ENCODE measurements at regions not wholly inside any gene's neighbourhood (a gene's known extent, or its start where the extent isn't known, plus 50 kb on each side); places are given as distances from the start of the nearest gene placed in this dataset.
A peak's percentile ranks its signal among the peaks of the same experiment; 100 is the strongest.
"Not testable (repeated sequence)": the region's sequence is repeated elsewhere in the genome, so short reads cannot be mapped to it uniquely, and the experiment has no call there.

DNA sequence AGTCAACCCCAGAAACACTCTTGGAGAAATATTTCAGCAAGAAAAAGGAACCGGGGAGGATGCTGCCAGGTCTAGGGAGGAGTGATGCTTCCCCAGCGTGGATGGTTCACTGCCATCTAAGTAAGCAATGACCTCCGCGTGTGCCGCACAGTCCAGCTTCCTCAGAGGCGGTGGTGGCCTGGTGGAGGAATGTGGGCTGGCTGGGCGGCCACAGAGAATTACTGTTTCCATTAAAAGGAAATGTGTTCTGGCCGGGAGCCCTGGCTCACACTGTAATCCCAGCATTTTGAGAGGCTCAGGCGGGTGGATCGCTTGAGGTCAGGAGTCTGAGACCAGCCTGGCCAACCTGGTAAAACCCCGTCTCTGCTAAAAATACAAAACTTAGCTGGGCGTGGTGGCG, 356.7 kb downstream of the GOLGA6L6 start:
- DNase-seq; H3K4me1 ChIP-seq (ENCODE audit: control insufficient read depth in 1 of 2, insufficient read depth in 2 of 2, low read length in 2 of 2); H3K27me3 ChIP-seq (ENCODE audit: control insufficient read depth in 1 of 2, insufficient read depth in 2 of 2, low read length in 1 of 2); H3K36me3 ChIP-seq (ENCODE audit: control insufficient read depth in 1 of 2, insufficient read depth in 2 of 2, low read length in 1 of 2); ATAC-seq (ENCODE audit: low FRiP score); H3K27ac ChIP-seq (ENCODE audit: low read depth in 1 of 2, low read length in 2 of 2); intact Hi-C loops (cut with DNase I); H3K9me3 ChIP-seq (ENCODE audit: control insufficient read depth, low read length); H3K4me3 ChIP-seq (ENCODE audit: low read length in 2 of 2): not testable (repeated sequence)
- 84 to 90% methylated on average over 6 to 7 of the region's 13 CpGs for WGBS, 2 donors

DNA sequence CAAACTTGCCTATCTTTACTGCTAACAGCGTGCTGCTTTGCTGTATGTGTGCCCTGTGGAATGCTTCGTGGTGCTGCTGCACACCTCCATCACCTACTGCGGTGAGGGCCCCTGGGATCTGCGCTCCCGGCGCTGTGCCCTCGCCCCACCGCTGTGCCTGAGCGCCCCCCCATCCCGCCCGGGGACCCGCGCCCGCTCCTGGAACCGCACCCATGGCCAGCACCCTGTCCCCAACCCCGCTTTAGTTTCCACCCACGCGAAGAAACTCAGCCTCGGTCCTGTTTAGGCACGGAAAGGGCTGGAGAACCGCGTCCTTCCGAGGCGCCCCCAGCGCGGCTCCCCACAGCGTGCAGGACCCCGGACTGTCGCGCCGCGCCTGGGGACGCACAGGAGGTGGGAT, 373.4 kb downstream of the GOLGA6L6 start:
- H3K4me1 ChIP-seq (ENCODE audit: control insufficient read depth in 1 of 2, insufficient read depth in 2 of 2, low read length in 2 of 2); H3K9me3 ChIP-seq (ENCODE audit: control insufficient read depth, low read length); H3K27ac ChIP-seq (ENCODE audit: low read depth in 1 of 2, low read length in 2 of 2); H3K4me3 ChIP-seq (ENCODE audit: low read length in 2 of 2); intact Hi-C loops (cut with DNase I); H3K36me3 ChIP-seq (ENCODE audit: control insufficient read depth in 1 of 2, insufficient read depth in 2 of 2, low read length in 1 of 2); H3K27me3 ChIP-seq (ENCODE audit: control insufficient read depth in 1 of 2, insufficient read depth in 2 of 2, low read length in 1 of 2); ATAC-seq (ENCODE audit: low FRiP score): not testable (repeated sequence)
- WGBS, 2 donors, result 56 to 64% methylated on average over 25 to 33 of the region's 33 CpGs
- DNase-seq, result peak in 1 of 2 donors; percentile 36

DNA sequence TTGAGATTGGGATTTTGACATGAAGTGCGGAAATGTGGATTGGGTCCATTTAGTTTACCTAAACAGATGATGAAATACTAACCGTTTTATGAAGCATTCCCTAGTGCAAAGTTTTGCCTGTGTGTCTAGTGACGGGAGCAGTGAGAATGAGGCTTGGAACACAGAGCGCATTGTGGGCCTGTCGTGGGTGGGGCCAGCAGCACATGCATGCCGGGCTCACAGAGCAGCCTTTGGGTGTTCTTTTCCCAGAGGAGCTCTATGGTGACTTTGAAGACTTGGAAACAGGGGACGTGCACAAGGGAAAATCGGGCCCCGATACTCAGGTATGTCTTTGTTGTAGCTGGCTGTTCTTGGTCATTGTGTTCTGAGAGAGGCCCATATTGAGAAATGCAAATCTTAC, 388.1 kb downstream of the GOLGA6L6 start:
- ATAC-seq (ENCODE audit: low FRiP score); H3K27me3 ChIP-seq (ENCODE audit: control insufficient read depth in 1 of 2, insufficient read depth in 2 of 2, low read length in 1 of 2); H3K4me1 ChIP-seq (ENCODE audit: control insufficient read depth in 1 of 2, insufficient read depth in 2 of 2, low read length in 2 of 2); H3K4me3 ChIP-seq (ENCODE audit: low read length in 2 of 2); H3K36me3 ChIP-seq (ENCODE audit: control insufficient read depth in 1 of 2, insufficient read depth in 2 of 2, low read length in 1 of 2); H3K27ac ChIP-seq (ENCODE audit: low read depth in 1 of 2, low read length in 2 of 2); intact Hi-C loops (cut with DNase I); H3K9me3 ChIP-seq (ENCODE audit: control insufficient read depth, low read length): not testable (repeated sequence)
- DNase-seq, result peak in 1 of 2 donors; percentile 13
- WGBS, 2 donors, result 82 to 83% methylated on average over 5 to 7 of the region's 9 CpGs

DNA sequence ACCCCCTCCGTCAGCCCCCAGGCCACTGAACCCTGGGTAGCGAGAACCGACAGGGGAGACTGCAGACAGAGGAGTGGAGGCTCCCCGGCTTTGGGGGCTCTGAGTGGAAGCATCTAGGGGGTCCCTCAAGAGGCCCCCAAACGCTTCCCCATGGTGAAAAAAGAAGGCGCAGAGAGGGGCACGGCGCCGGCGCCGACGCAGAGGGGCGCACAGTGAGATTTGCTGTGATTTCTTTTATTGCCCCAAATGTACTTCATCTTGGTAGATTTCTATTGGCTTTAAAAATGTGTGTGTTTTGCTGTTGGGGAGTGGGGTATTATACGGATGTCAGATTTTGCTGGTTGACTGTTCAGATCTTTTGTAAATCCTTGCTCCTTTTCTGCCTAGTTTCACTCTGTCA, 392.9 kb downstream of the GOLGA6L6 start:
- H3K27me3 ChIP-seq (ENCODE audit: control insufficient read depth in 1 of 2, insufficient read depth in 2 of 2, low read length in 1 of 2); H3K27ac ChIP-seq (ENCODE audit: low read depth in 1 of 2, low read length in 2 of 2); ATAC-seq (ENCODE audit: low FRiP score); H3K4me1 ChIP-seq (ENCODE audit: control insufficient read depth in 1 of 2, insufficient read depth in 2 of 2, low read length in 2 of 2); H3K9me3 ChIP-seq (ENCODE audit: control insufficient read depth, low read length); H3K36me3 ChIP-seq (ENCODE audit: control insufficient read depth in 1 of 2, insufficient read depth in 2 of 2, low read length in 1 of 2); intact Hi-C loops (cut with DNase I); H3K4me3 ChIP-seq (ENCODE audit: low read length in 2 of 2): not testable (repeated sequence)
- DNase-seq, result peak in 1 of 2 donors; percentile 33
- 88 to 91% methylated on average over 9 of the region's 14 CpGs for WGBS, 2 donors

DNA sequence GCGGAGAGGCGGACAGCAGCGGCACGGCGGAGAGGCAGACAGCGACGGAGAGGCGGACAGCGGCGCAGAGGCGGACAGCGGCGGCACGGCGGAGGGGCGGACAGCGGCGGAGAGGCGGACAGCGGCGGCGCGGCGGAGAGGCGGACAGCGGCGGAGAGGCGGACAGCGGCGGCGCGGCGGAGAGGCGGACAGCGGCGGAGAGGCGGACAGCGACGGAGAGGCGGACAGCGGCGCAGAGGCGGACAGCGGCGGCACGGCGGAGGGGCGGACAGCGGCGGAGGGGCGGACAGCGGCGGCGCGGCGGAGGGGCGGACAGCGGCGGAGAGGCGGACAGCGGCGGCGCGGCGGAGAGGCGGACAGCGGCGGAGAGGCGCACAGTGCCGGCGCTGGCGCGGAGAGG, 393.6 kb downstream of the GOLGA6L6 start:
- H3K4me1 ChIP-seq (ENCODE audit: control insufficient read depth in 1 of 2, insufficient read depth in 2 of 2, low read length in 2 of 2); ATAC-seq (ENCODE audit: low FRiP score); intact Hi-C loops (cut with DNase I); H3K4me3 ChIP-seq (ENCODE audit: low read length in 2 of 2); H3K27me3 ChIP-seq (ENCODE audit: control insufficient read depth in 1 of 2, insufficient read depth in 2 of 2, low read length in 1 of 2); H3K36me3 ChIP-seq (ENCODE audit: control insufficient read depth in 1 of 2, insufficient read depth in 2 of 2, low read length in 1 of 2); H3K9me3 ChIP-seq (ENCODE audit: control insufficient read depth, low read length); H3K27ac ChIP-seq (ENCODE audit: low read depth in 1 of 2, low read length in 2 of 2): not testable (repeated sequence)
- 77 to 84% methylated on average over 32 to 65 of the region's 73 CpGs for WGBS, 2 donors
- peak in 1 of 2 donors; percentile 36 for DNase-seq

DNA sequence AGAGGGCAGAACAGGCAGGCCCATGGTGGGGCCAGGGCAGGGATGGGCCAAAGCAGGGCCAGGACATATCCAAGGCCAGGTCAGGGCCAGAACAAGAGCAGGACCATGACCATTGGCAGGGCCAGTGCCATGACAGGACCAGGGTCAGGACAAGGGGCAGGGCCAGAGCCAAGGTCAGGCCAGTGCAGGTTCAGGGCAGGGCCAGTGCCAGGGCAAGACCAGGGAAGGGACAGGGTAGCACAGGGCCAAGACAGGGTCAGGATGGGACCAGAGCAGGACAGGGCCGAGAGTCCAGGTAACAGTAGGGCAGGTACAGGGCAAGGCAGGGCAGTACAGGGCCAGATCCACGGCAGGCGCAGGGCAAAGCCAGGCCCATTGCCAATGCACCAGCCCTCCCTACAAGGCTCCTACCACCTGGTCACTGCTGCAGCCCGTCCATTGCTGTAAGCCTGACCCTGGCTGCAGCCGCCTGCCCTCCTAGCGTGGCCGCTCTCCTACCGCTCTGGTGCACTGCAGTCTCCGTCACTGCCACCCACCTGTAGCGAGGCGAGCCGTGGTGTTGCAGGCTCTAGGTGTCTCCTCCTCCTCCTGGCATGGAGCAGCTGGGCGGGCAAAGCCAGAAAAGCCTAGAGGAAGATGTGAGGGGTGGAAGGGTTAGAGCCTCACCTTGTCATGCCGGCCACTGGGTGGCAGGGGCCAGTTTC, 397.1 kb downstream of the GOLGA6L6 start:
- intact Hi-C loops (cut with DNase I); H3K27me3 ChIP-seq (ENCODE audit: control insufficient read depth in 1 of 2, insufficient read depth in 2 of 2, low read length in 1 of 2); H3K4me1 ChIP-seq (ENCODE audit: control insufficient read depth in 1 of 2, insufficient read depth in 2 of 2, low read length in 2 of 2); ATAC-seq (ENCODE audit: low FRiP score); H3K36me3 ChIP-seq (ENCODE audit: control insufficient read depth in 1 of 2, insufficient read depth in 2 of 2, low read length in 1 of 2); H3K4me3 ChIP-seq (ENCODE audit: low read length in 2 of 2); H3K27ac ChIP-seq (ENCODE audit: low read depth in 1 of 2, low read length in 2 of 2); H3K9me3 ChIP-seq (ENCODE audit: control insufficient read depth, low read length): not testable (repeated sequence)
- 93 to 95% methylated on average over 8 to 11 of the region's 14 CpGs for WGBS, 2 donors
- peak in 1 of 2 donors; percentile 22 for DNase-seq

DNA sequence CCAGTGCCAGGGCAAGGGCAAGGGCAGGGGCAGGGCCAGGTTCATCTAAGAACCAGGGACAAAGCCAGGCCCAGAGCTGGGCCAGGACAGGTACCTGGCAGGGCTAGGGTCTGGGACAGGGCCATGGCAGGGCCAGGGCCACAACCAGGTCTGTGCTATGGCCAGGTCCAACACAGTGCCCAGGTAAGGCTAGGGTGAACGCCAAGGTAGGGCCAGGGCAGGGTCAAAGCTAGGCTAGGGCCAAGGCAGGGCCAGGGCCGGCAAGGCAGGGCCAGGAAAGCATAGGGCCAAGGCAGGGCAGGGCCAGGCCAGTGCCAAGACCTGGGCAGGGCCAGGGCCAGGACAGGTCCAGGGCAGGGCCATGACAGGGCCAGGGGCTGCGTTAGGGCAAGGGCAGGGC, 398.7 kb downstream of the GOLGA6L6 start:
- 59% methylated on average over 2 of the region's 3 CpGs; no CpG with 5 or more reads in 1 of the 2 donors for WGBS, 2 donors
- H3K27ac ChIP-seq (ENCODE audit: low read depth in 1 of 2, low read length in 2 of 2); H3K27me3 ChIP-seq (ENCODE audit: control insufficient read depth in 1 of 2, insufficient read depth in 2 of 2, low read length in 1 of 2); intact Hi-C loops (cut with DNase I); DNase-seq; H3K4me1 ChIP-seq (ENCODE audit: control insufficient read depth in 1 of 2, insufficient read depth in 2 of 2, low read length in 2 of 2); ATAC-seq (ENCODE audit: low FRiP score); H3K4me3 ChIP-seq (ENCODE audit: low read length in 2 of 2); H3K36me3 ChIP-seq (ENCODE audit: control insufficient read depth in 1 of 2, insufficient read depth in 2 of 2, low read length in 1 of 2); H3K9me3 ChIP-seq (ENCODE audit: control insufficient read depth, low read length): not testable (repeated sequence)

DNA sequence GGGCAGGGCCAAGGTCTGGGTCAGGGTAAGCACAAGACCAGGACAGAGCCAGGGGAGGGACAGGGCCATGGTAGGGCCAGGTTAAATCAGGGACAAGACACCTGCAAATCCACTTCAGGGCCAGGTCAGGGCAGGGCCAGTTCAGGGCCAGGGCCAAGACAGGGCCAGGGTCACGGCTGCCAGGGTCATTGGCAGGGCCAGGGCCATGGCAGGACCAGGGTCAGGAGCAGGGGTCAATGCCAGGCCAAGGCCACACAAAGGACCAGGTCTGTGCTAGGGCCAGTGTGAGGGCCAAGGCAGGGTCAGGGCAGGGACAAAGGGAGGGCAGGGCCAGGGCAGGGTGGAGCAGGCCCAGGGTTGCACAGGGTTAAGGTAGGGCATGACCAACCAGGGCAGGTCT, 399.2 kb downstream of the GOLGA6L6 start:
- ATAC-seq (ENCODE audit: low FRiP score); H3K4me3 ChIP-seq (ENCODE audit: low read length in 2 of 2); H3K9me3 ChIP-seq (ENCODE audit: control insufficient read depth, low read length); intact Hi-C loops (cut with DNase I); H3K36me3 ChIP-seq (ENCODE audit: control insufficient read depth in 1 of 2, insufficient read depth in 2 of 2, low read length in 1 of 2); H3K27me3 ChIP-seq (ENCODE audit: control insufficient read depth in 1 of 2, insufficient read depth in 2 of 2, low read length in 1 of 2); H3K27ac ChIP-seq (ENCODE audit: low read depth in 1 of 2, low read length in 2 of 2); H3K4me1 ChIP-seq (ENCODE audit: control insufficient read depth in 1 of 2, insufficient read depth in 2 of 2, low read length in 2 of 2): not testable (repeated sequence)
- peak; percentile 25 for DNase-seq
- WGBS, 2 donors, result 52 to 67% methylated on average over 1 of the region's 1 CpG

DNA sequence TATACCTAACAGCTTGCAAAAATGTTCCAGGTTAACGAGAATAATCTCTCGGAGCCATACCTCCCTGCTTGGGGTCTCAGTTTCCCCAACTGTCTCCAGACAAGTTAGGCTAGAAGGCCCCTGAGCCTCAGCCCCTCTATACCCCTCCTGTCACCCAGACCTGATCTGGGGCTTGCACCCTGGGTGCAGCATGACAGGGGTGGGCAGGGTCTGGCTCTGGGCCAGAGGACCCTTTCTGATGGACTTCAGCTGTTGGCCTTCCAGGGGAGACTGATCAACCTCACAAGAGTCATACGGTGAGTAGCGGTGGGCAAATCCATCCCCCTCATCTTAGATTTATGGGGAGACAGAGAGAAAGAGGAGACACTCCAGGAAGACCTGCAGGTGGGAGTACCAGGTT, 416.9 kb downstream of the GOLGA6L6 start:
- intact Hi-C loops (cut with DNase I); H3K4me3 ChIP-seq (ENCODE audit: low read length in 2 of 2); ATAC-seq (ENCODE audit: low FRiP score); H3K4me1 ChIP-seq (ENCODE audit: control insufficient read depth in 1 of 2, insufficient read depth in 2 of 2, low read length in 2 of 2); H3K9me3 ChIP-seq (ENCODE audit: control insufficient read depth, low read length); H3K36me3 ChIP-seq (ENCODE audit: control insufficient read depth in 1 of 2, insufficient read depth in 2 of 2, low read length in 1 of 2); H3K27ac ChIP-seq (ENCODE audit: low read depth in 1 of 2, low read length in 2 of 2); H3K27me3 ChIP-seq (ENCODE audit: control insufficient read depth in 1 of 2, insufficient read depth in 2 of 2, low read length in 1 of 2): not testable (repeated sequence)
- WGBS, 2 donors, result 50 to 80% methylated on average over 2 to 4 of the region's 4 CpGs
- DNase-seq, result peak in 1 of 2 donors; percentile 72

Measured in aorta (tissue), 5 donors.